DMS114 treated with DMSO at 0.1 percent for 48 hours (cell line): ENCODE measurements at regions not wholly inside any gene's neighbourhood (a gene's known extent, or its start where the extent isn't known, plus 50 kb on each side); places are given as distances from the start of the nearest gene placed in this dataset.

Experiments used
- DNase-seq: peaks from one replicate; lab custom pipeline; 2025; ENCODE audit not compliant: unreplicated experiment; lab: John Stamatoyannopoulos, UW

DNA sequence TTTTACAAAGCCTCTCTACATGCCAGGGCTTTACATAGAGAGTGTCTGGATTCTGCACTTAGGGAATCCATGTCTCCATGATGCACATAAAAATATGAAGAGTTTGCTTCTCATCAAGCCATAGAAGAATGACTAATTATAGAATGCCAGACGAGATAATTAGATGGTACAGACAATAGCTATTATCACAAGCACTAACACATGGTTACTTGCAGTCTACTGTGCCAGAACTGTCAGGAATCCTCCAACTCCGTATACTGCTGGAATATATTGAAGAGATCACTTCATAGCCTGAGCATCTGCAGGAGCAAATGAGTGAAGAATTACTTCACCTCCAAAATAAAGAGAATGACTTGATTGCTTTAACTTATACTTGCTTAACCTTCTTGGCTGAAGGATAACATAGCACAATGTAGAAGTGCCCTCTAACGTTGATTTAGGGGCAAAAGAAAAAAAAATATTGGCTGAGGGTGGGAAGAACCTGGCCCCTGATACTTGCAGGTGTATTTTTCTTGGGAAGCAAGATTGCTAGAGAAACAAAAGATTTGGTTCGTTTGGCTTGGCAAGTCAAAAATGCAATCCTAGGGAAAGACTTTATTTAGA lies 272.8 kb upstream of the FAR2 start:
- no peak for DNase-seq

DNA sequence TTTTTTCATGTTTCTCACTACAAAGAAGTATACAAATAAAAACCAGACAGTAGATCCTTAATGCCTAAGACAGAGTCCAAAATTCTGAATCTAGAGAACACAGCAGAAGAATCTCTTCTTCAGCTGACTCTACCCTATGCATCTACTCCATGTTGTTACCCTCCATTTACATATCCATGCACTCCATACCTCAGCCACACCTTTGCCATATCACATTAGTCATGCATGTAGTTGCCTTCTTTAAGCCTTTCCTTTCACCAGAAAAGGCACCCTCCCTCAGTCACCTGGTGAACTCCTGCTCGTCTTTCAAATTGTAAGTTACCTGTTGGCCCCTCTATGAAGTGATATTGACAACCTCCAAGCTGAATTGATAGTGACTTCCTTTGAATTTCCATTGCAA lies 271.2 kb upstream of the FAR2 start:
- no peak for DNase-seq

DNA sequence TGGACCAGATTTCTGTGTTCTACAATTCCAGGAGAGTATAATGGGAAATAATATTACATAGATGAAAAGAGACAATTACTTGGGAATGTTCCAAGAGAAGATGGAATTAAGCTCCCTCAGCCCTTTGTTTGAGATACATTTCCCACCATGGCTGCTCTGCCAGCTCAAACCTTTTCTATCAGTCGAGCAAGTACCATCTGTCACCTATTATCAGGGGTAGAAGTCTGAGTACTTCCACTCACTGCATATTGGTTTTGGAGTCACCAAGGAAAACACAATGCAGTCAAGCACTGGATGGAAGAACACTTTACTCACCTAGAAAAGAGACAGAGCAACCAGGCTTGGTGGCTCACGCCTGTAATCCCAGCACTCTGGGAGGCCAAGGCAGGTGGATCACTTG lies 270.4 kb upstream of the FAR2 start:
- DNase-seq: no peak

DNA sequence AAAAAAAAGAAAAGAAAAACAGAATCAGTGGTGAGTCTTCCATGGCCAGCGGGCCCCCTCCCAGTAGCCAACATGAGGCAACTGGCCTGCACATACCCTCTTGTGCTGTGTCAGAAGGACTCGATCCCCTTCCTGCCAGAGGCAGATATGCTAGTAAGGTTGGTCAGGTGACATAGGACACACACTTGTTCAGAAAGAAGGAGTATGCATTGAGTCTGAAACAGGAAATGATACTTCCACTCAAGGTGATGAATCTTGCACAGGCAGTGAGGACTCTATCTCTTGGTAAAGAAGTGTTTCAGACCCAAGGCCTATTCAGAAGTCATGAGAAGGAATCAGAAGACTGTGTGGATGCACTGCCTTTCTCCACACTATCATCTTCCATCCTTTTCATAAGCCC lies 269.7 kb upstream of the FAR2 start:
- DNase-seq: no peak

- no peak for DNase-seq
Measured at GRCh38 chr12:28882444-28882843, 266.6 kb upstream of the FAR2 start.

- no peak for DNase-seq
Measured at GRCh38 chr12:28883406-28883997, 265.6 kb upstream of the FAR2 start.

DNA sequence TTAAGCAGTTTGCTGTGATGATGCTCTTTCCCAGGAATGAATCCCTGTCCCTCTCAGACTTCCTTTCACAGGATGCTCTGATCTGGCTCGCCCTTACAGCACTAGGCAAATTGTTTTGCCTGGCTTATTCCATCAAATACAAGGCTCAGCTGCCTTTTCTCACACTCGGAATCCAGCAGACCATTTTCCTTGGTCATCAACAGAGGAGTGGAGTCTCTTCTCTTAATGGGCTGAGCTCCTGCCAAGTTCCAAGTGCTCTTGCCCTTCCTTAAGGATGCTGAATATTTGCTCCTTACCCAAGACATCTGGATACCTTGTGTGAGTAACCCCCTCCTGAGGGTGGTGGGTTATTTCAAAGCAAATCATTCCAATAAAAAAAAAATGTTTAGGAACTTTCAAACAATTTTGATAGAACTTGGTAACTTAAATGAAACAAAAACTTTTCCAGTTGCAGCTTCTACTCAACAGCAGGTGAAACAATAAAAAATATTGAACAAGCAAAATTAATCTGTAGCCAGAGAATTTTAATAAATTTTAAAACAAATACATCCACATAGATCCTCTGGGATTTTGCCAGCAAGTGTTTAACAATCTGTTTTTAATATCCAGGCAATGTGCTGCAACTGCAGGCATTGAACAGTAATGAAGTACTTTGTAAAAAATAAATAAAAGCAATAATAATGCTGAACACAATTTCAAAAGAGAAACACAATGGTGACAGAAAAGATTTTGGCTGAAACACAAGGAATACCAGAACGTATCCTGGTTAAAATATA lies 264.0 kb upstream of the FAR2 start:
- DNase-seq: no peak

DNA sequence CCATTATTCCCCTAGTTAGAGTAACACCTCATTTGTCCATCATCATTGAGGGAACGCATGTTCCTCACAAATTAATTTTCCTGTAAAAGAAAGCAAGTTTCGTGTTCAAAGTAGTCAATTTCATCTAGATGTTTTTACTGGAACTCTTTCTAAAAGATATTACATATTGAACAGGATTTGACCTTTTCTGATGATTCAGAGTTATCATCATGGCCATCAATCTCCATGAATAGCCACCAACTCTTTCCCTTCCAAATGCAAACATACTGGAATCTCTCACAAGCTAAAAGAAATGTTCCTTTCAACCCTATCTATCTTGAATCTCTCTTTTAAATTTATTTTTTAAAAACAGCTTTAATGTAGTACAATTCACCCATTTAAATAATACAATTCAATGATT lies 263.1 kb upstream of the FAR2 start:
- no peak for DNase-seq

DNA sequence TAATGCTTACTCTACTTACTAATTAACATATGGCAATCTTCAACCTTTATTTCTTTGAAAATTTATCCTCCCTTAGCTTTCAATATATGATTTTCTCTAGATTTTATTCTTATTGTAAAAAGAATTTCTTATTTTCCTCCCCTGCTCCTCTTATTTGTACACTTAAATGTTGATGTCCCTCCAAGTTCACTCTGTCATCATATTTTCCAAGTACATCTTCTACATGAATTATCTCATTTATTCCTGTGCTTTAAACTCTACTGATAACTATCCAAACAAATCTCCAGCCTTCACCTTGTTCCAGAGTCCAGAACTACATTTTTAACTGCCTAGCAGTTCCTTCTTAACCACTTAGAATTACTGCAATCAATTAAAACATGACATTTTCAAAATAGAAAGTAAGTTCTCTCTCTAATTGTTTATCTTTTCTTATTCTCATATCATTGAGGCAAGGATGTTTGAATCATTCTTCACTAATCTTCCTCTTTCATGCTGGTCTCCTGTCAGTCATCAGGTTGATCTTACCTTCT lies 261.6 kb upstream of the FAR2 start:
- no peak for DNase-seq

GRCh38 chr12:28890664-28891063 lies 258.4 kb upstream of the FAR2 start:
- DNase-seq: no peak

DNA sequence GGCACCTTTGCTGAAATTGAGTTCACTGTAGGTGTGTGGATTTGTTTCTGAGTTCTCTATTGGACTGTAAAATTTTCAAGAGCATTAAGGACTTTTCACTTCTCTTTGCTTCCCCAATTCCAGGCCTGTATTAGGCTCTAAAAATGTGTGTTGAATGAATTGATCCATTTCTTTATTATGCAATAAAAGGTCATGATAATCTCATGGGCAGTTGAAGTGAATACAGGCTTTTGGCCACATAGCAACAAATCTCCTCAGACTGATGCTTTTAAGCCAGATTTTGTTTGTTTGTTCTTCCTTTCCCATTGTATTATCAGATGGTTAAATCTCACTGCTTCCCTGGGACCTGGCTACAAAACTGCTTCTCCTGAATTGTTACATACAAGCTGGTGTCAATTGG lies 258.0 kb upstream of the FAR2 start:
- no peak for DNase-seq

DNA sequence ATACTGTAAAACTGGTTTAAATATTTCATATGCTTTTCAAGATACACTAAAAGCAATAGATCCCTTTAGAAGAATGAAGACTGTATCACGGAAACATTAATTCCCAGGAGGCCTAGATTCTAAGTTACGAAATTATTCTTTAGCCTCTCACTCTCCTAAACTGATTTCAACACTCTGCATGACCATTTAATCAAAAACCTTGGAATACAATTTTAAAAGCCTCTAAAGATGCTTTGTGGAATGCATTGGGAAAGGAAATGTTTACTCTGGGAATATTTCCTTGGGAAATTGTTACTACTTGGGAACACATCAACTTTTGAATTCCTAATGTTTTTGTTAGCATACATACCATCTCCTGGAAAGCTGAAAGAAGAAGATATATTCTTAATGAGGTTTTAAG lies 255.7 kb upstream of the FAR2 start:
- no peak for DNase-seq

- DNase-seq: no peak
Measured at GRCh38 chr12:28893856-28894255, 255.2 kb upstream of the FAR2 start.

GRCh38 chr12:28896421-28896820 lies 252.7 kb upstream of the FAR2 start:
- no peak for DNase-seq

- DNase-seq: no peak
Measured at GRCh38 chr12:28898038-28898437, 251.0 kb upstream of the FAR2 start.

- DNase-seq: no peak
Measured at GRCh38 chr12:28899951-28900350, 249.1 kb upstream of the FAR2 start.

- DNase-seq: no peak
Measured at GRCh38 chr12:28905220-28905955, 243.7 kb upstream of the FAR2 start.

- DNase-seq: no peak
Measured at GRCh38 chr12:28908646-28909045, 240.4 kb upstream of the FAR2 start.

GRCh38 chr12:28909291-28909690 lies 239.8 kb upstream of the FAR2 start:
- DNase-seq: no peak

DNA sequence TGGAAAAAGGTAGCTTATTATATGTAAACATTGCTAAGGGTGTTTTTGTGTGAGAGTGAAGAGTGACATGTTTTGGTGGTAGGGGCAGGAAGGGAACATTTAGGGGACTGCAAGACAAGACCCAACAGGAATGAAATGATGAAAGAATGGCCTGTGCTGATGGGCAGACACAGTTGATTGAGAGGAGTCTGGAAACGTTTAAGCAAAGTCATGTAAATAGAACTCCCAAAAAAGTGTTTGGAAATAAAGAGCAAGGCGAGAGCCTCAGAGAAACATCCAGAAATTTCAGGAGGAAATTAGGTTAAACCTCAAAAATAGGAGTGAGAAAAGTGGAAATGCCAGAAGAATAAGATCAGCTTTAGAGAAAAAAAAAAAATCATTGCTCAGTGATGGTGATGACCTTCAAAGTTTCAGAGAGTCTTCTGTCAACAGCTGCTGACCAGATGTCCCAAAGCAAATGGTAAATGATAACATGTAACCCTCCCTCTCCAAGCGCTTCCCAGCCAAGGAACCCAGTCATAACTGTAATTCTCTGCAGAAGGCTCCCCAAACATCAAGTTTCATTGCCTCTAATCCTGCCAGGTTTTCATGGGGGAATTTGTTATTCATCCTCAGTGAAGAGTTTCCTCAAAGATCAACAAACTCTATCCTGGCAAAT lies 223.2 kb upstream of the FAR2 start:
- DNase-seq: no peak

GRCh38 chr12:28930704-28931103 lies 218.4 kb upstream of the FAR2 start:
- no peak for DNase-seq
